Muscle layer of duodenum (tissue), 2 donors: ENCODE measurements at regions not wholly inside any gene's neighbourhood (a gene's known extent, or its start where the extent isn't known, plus 50 kb on each side); places are given as distances from the start of the nearest gene placed in this dataset.
"Not testable (repeated sequence)": the region's sequence is repeated elsewhere in the genome, so short reads cannot be mapped to it uniquely, and the experiment has no call there.

Experiments
- H3K27ac ChIP-seq: one replicate; pipeline ENCODE4 v1.7.0; 2013; ENCODE audit warnings: mild to moderate bottlenecking, low read length
- H3K27me3 ChIP-seq: one replicate; pipeline ENCODE4 v1.7.0; 2013; ENCODE audit warnings: low read depth, mild to moderate bottlenecking, control low read depth, low read length
- H3K36me3 ChIP-seq, 2 donors: one replicate each; pipeline ENCODE4 v1.7.0; 2013; ENCODE audit warnings: low read length in 2 of 2, control low read depth in 1 of 2, mild to moderate bottlenecking in 1 of 2; ENCODE audit not compliant: insufficient read depth in 2 of 2, control insufficient read depth in 1 of 2
- H3K4me1 ChIP-seq, 2 donors: one replicate each; pipeline ENCODE4 v1.7.0; 2013; ENCODE audit warnings: low read length in 2 of 2, mild to moderate bottlenecking in 2 of 2, control low read depth in 1 of 2, moderate library complexity in 1 of 2; ENCODE audit not compliant: insufficient read depth in 2 of 2, control insufficient read depth in 1 of 2
- H3K4me3 ChIP-seq, 2 donors: one replicate each; pipeline ENCODE4 v1.7.0; 2013; ENCODE audit warnings: low read length in 2 of 2, low read depth in 1 of 2, mild to moderate bottlenecking in 1 of 2
- H3K9me3 ChIP-seq, 2 donors: one replicate each; pipeline ENCODE4 v1.7.0; 2013; ENCODE audit warnings: low read length in 2 of 2, control low read depth in 1 of 2, mild to moderate bottlenecking in 1 of 2; ENCODE audit not compliant: control insufficient read depth in 1 of 2
- donor health status: healthy.

- Histone ChIP-seq H3K4me3 (no peak overlapping the region), H3K27me3 (no peaks in the 10 kb centered on the region), H3K9me3 (no peaks in the 10 kb centered on the region), H3K36me3 (no peaks in the 10 kb centered on the region), H3K4me1 (no peaks in the 10 kb centered on the region), H3K27ac (no peak overlapping the region)
Observed at GRCh38 chr2:48227617-48228344, 86.7 kb upstream of the FOXN2 start.

GRCh38 chr2:48228345-48228684, 86.2 kb upstream of the FOXN2 start:
- Histone ChIP-seq H3K27me3 (no peaks in the 10 kb centered on the region), H3K4me1 (no peaks in the 10 kb centered on the region), H3K9me3 (no peaks in the 10 kb centered on the region), H3K36me3 (no peaks in the 10 kb centered on the region), H3K4me3 (no peak overlapping the region), H3K27ac (no peak overlapping the region)

DNA sequence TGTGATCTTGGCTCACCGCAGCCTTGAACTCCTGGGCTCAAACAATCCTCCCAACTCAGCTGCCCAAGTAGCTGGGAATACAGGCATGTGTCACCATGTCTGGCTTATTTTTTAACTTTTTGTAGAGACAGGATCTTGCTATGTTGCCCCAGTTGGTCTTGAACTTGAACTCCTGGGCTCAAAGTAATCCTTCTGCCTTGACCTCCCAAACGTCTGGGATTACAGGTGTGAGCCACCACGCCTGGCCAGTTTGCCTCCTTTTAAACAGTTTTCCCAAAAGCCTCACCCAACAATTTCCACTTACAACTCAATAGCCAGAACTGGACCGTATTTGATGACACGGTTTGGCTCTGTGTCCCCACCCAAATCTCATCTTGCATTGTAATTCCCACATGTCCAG, 85.4 kb upstream of the FOXN2 start:
- Histone ChIP-seq H3K9me3 (no peaks in the 10 kb centered on the region), H3K4me1 (no peaks in the 10 kb centered on the region), H3K4me3 (no peak overlapping the region)

DNA sequence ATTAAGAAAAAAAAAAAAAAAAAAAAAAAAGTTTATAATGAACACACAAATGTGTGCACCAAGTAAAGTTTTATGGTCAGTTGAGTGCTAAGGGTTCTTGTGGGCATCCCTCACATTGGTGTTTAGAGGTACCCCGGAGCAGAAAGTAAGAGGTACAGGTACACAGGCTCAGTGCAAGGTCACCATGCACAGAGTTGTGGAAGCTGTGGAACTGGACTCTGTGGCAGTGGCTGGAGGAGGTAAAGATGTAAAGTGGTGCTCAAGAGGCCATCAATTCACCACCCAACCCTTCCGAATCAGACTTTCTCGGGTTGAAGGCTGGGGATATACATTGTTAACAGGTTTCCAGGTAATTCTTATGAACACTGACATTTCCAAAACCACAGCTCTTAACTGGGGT, 83.6 kb upstream of the FOXN2 start:
- Histone ChIP-seq H3K4me1 (no peaks in the 10 kb centered on the region), H3K9me3 (no peaks in the 10 kb centered on the region), H3K4me3 (no peak overlapping the region), H3K27ac (no peak overlapping the region), H3K27me3 (no peaks in the 10 kb centered on the region), H3K36me3 (no peaks in the 10 kb centered on the region)

More for the DNA sequence above, 85.4 kb upstream of the FOXN2 start:
- Histone ChIP-seq H3K36me3 (no peaks in the 10 kb centered on the region), H3K27ac (no peak overlapping the region), H3K27me3 (no peaks in the 10 kb centered on the region)

- Histone ChIP-seq H3K27ac (no peak overlapping the region), H3K27me3 (no peaks in the 10 kb centered on the region), H3K4me1 (no peaks in the 10 kb centered on the region), H3K4me3 (no peak overlapping the region), H3K9me3 (no peaks in the 10 kb centered on the region), H3K36me3 (no peaks in the 10 kb centered on the region)
Observed at GRCh38 chr2:48232351-48232750, 82.1 kb upstream of the FOXN2 start.

GRCh38 chr2:48233005-48233404, 81.5 kb upstream of the FOXN2 start:
- no peaks in the 10 kb centered on the region for H3K27me3 ChIP-seq
- no peaks in the 10 kb centered on the region for H3K36me3 ChIP-seq
- H3K9me3 ChIP-seq: no peaks in the 10 kb centered on the region
- H3K4me3 ChIP-seq: no peak overlapping the region
- no peaks in the 10 kb centered on the region for H3K4me1 ChIP-seq
- H3K27ac ChIP-seq: no peak overlapping the region

DNA sequence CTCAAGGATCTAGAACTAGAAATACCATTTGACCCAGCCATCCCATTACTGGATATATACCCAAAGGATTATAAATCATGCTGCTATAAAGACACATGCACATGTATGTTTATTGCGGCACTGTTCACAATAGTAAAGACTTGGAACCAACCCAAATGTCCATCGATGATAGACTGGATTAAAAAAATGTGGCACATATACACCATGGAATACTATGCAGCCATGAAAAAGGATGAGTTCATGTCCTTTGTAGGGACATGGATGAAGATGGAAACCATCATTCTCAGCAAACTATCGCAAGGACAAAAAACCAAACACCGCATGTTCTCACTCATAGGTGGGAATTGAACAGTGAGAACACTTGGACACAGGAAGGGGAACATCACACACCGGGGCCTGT, 80.7 kb upstream of the FOXN2 start:
- H3K36me3 ChIP-seq, H3K9me3 ChIP-seq, H3K4me1 ChIP-seq, H3K27ac ChIP-seq, H3K4me3 ChIP-seq, H3K27me3 ChIP-seq: not testable (repeated sequence)

DNA sequence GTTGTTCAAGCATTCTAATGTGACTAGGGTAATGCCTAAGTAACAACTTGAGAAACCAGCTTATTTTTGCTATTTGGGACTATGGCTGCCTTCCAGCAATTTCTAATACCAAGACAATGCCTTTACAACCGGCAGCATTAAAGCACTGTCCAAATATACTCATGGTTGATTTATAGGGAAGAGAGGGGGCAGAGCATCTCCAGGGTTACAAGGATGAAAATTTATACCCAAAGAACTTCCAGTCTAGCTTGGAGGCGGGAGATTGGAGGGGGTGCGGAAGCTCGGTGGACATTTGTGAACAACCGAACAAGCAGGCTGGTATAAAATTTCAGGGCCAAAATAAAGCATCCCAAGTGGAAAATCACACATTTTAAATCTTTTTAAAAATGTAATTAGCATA, 79.4 kb upstream of the FOXN2 start:
- Histone ChIP-seq H3K27ac (no peak overlapping the region), H3K4me1 (no peaks in the 10 kb centered on the region), H3K36me3 (no peaks in the 10 kb centered on the region), H3K9me3 (no peaks in the 10 kb centered on the region), H3K27me3 (no peaks in the 10 kb centered on the region), H3K4me3 (no peak overlapping the region)

DNA sequence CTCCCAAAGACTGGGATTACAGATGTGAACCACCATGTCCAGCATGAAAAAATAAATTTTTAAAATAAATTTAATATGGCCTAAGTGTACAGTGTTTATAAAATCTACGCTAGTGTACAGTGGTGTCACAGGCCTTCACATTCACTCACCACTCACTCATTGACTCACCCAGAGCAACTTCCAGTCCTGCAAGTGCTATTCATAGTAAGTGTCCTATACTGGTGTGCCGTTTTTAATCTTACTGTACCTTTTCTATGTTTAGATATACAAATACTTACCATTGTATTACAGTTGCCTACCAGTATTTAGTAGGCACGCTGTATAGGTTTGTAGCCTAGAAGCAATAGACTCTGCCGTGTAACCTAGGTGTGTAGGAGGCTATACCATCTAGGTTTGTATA, 76.1 kb upstream of the FOXN2 start:
- no peaks in the 10 kb centered on the region for H3K27me3 ChIP-seq
- no peak overlapping the region for H3K4me3 ChIP-seq
- no peaks in the 10 kb centered on the region for H3K36me3 ChIP-seq
- no peaks in the 10 kb centered on the region for H3K4me1 ChIP-seq
- no peak overlapping the region for H3K27ac ChIP-seq
- H3K9me3 ChIP-seq: no peaks in the 10 kb centered on the region

GRCh38 chr2:48240912-48241311, 73.6 kb upstream of the FOXN2 start:
- H3K4me1 ChIP-seq: no peaks in the 10 kb centered on the region
- H3K9me3 ChIP-seq: no peaks in the 10 kb centered on the region
- H3K4me3 ChIP-seq: no peak overlapping the region

GRCh38 chr2:48247206-48247605, 67.3 kb upstream of the FOXN2 start:
- Histone ChIP-seq H3K9me3 (no peaks in the 10 kb centered on the region), H3K27me3 (no peaks in the 10 kb centered on the region), H3K27ac (no peak overlapping the region), H3K36me3 (no peaks in the 10 kb centered on the region), H3K4me3 (no peak overlapping the region), H3K4me1 (peaks cover 14 to 23% of the 10 kb centered on the region in 2 donors)

More at GRCh38 chr2:48240912-48241311, 73.6 kb upstream of the FOXN2 start:
- no peak overlapping the region for H3K27ac ChIP-seq
- no peaks in the 10 kb centered on the region for H3K36me3 ChIP-seq
- no peaks in the 10 kb centered on the region for H3K27me3 ChIP-seq

DNA sequence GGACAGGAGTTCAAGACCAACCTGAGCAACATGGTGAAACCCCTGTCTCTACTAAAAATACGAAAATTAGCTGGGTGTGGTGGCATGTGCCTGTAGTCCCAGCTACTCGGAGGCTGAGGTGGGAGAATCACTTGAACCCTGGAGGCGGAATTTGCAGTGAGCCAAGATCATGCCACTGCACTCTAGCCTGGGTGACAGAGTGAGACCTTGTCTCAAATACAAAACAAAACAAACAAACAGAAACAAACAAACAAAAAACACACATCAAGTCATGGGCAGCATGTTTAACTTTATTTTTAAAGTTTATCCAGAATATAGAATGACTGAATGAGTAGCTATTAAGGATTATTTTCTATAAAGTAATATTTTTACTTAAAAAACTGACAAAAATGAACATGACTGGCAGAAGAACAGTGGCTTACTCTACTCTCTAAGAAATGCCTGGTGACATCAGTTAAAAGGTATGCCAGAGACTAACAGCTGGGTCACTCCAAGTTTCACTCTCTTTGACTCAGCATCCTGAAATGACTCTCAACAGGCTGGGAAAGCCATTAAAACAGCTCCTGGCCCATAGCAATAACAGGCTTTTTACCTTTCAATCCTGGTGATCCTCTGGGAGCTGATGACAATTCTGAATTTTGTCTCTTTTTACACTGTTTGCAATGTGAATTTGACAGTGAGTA, 66.1 kb upstream of the FOXN2 start:
- H3K4me3 ChIP-seq: no peak overlapping the region
- H3K27me3 ChIP-seq: no peaks in the 10 kb centered on the region
- no peaks in the 10 kb centered on the region for H3K9me3 ChIP-seq
- H3K4me1 ChIP-seq: peaks cover 14 to 23% of the 10 kb centered on the region in 2 donors
- H3K27ac ChIP-seq: no peak overlapping the region
- H3K36me3 ChIP-seq: no peaks in the 10 kb centered on the region
